Ecto neural progenitor cell (in vitro differentiated cells): ENCODE measurements at regions not wholly inside any gene's neighbourhood (a gene's known extent, or its start where the extent isn't known, plus 50 kb on each side); places are given as distances from the start of the nearest gene placed in this dataset.
A peak's percentile ranks its signal among the peaks of the same experiment; 100 is the strongest.

Source experiments
- DNase-seq: peaks from one replicate; pipeline ENCODE4 v3.0.0-alpha.2; 2018; ENCODE audit warnings: low spot score

DNA sequence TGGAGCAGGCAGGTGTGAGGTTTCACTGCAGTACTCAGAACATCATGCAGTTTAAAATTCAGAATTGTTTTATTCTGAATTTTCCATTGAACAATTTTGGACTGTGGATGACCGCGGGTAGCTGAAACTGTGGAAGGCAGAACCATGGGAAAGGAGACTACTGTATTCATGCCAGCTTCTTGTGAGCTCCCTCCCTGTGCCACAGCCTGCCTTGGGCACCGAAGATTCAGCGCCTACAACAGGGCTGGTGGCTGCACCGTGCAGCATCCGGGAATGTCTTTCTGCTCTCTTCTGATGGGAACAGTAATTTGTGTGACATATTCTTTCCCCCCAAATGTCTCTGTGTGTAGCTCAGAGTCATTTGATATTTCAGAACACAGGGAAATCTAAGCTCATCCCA is 118.5 kb upstream of the NKX1-1 start:
- no peak for DNase-seq

DNA sequence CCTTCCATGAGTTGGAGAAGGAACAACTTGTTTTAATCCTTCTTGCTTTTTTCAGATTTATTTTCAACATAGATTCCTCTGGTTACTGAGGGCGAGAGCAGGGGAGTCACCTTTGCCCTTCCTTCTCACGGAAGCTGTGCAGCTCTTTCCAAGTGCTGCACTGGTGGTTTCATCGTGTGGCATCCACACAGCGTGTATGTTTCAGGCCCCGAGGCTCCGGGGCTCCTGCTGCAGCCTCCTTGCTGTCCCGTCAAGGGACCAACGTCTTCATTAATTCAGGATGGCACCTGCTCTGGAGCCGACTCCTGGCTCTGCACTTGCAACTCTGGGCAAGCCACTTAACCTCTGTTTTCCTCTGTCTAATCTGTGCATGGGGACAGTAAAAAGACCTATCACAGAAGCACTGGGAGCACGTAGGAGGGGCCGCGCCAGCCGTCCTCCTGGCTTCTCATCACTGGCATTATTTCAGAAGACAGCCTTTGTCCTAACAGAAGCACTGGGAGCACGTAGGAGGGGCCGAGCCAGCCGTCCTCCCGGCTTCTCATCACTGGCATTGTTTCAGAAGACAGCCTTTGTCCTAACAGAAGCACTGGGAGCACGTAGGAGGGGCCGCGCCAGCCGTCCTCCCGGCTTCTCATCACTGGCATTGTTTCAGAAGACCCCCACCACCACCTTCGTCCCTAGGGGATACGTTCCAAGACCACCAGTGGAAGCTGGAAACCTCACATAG is 117.8 kb upstream of the NKX1-1 start:
- no peak for DNase-seq

DNA sequence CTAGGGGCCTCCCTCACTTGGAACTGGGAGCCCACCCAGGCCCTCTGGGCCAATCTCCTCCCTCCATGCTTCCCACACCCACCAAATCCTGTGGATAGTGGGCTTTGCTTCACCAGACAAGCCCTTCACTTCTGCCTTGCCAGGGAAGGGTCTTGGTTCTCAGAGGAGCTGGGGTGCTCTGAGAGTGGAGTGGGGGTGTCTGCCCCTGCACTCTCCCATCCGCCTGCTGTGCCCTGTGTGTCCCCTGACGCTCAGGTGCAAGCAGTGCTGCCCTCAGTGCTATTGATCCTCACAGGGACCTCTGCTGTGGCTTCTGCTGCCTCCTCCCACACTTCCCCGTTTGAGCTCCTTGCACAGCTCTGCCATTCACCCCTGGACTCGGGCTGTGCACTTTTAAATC is 117.3 kb upstream of the NKX1-1 start:
- no peak for DNase-seq

DNA sequence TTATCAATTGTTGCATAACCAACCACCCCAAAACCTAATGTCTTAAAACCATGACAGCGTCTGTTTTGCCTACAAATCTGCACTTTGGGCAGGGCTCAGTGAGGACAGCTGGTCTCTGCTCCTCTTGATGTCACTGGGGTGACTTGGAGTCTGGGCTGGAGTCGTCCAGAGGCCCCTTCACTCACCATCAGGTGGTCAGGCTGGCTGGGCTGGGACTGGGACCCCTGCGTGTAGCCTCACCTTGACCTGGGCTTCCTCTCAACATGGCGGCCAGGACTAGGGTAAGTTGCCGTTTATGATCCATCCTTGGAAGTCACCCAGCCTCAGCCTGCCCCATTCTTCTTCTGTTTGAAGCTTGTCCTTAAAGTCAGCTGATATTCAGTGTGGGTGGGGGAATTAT is 116.8 kb upstream of the NKX1-1 start:
- no peak for DNase-seq

DNA sequence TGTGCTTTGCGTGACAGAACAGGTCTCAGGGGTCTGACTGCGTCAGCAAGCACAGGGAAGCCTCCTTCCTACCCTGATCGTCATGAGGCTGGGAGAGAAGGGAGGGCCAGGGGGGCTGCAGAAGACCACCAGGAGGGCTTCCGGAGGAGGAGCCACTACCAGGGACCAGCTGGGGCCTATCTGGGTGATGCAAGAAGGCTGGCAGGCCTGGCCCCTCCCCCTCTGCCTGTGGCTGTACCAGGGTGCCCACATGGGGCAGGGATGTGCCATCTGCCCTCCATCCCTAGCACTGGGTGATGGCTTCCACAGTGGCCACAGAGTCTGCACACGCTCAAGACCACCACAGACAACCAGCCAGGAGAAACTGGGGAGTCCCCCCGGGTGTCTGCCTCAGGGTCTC is 116.4 kb upstream of the NKX1-1 start:
- DNase-seq = no peak

DNA sequence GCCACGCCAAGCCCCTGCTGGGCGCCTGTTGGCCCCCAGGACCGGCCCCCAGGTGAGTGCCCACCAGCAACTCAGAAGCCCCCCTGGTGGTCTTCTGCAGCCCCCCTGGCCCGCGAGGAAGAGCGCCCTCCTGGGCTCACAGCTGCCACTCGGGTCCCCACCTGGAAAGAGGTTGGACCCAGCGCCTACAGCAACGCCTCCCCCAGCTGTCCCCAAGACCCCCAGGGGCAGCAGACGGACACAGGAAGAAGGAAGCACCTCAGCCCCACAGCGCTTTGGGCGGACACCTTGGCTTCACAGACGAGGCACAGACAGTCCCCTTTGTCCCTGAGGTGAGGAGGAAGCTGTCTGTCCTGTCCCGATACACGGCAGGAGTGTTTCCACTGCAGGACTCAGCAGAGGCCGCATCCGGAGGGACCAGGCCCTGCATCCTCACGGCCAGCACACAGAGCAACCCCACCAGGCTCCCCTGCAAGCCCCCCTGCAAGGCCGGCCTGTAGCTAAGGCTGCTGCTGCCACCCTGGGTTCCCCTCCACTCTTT is 115.6 kb upstream of the NKX1-1 start:
- DNase-seq = no peak

DNA sequence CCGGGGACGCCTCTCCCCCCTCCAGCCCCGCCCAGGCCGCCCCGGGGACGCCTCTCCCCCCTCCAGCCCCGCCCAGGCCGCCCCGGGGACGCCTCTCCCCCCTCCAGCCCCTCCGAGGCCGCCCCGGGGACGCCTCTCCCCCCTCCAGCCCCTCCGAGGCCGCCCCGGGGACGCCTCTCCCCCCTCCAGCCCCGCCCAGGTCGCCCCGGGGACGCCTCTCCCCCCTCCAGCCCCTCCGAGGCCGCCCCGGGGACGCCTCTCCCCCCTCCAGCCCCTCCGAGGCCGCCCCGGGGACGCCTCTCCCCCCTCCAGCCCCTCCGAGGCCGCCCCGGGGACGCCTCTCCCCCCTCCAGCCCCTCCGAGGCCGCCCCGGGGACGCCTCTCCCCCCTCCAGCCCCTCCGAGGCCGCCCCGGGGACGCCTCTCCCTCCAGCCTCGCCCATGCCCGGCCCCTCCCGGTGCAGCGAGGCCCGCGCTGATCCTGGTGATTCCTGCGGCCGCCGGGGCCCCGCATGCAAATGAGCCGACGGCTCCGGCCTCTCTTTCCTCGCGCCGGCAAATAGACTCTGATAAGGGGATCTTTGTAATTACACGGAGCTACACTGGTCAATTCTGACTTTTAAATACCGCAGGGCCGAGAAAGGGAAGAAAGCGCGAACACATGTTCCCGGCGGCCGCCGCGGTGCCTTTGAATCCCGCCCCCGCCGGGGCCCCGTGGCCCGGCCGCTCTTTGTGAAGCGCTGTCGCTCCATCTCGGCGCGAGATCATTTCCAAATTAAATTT is 114.7 kb upstream of the NKX1-1 start:
- DNase-seq = peak; percentile 66

DNA sequence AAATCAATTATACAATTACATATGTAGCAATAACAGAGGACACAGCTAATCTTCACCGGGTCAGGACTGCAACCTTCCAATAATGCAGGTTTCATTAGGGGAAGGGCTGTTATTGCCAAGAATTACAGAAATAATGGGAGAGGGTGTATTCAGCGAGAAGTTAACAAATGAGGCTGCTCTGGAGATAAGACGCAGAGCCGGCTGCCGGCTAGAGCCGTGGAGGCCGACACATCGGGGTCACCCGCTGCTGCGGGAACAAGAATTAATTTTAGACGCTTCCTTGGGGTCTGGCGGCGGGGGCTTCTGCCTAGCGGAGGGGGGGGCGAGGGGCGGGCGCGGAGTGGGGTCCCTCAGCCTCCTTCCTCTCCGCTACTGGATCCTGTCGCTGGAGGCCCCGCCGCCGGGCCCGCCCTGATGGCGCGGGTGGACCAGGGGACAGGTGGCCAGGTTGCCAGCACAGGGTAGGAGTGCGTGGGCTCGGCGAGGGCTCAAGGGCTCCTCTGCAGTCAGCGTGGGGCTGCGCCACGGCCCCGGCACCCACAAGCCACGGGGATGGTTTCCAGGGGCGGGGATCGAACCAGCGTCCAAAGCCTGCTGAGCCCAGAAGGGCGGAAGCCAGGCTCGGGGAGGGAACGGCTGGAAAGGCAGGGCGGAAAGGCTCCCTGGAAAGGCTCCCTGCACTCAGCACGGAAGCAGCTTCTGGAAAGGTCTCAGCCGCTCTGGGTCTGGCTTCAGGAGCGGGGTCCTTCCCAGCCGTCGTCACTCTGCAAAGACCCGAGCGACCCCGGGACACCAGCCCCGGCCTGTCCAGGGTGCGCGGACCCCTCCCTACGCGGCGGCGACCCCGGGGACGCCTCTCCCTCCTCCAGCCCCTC is 113.8 kb upstream of the NKX1-1 start:
- DNase-seq = no peak

DNA sequence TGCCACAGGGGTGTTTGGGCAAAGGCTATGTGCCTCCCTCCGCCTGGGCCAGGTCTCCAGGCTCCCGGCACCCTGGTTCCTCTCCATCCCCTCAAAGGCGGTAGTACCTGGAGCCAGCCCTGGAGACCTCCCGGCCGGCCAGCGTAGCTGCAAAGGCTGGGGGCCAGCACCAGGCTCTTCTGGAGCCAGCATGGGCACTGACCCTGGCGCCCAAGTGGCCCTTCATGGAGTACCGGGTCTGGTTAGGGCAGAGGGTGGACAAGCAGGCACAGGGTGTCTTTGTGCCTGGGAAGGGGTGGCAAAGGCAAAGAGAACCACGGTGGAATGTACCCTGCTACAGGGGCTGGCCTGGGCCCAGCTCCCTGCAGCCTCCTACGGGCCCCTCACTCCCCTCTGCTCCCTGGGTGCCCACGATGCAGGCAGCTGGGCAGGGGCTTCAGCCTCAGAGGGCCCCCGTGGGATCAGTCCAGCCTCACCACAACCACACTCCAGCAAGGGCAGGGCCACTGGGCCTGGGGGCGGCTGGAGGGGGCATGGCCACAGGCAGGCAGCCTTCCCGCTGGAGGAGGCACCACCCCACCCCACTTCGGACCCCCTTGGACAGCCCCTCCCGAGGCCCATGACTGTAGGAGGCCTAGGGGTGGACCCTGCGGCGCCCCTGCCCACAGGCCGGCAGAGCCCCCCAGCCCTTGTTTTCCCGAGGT is 112.9 kb upstream of the NKX1-1 start:
- DNase-seq = no peak

DNA sequence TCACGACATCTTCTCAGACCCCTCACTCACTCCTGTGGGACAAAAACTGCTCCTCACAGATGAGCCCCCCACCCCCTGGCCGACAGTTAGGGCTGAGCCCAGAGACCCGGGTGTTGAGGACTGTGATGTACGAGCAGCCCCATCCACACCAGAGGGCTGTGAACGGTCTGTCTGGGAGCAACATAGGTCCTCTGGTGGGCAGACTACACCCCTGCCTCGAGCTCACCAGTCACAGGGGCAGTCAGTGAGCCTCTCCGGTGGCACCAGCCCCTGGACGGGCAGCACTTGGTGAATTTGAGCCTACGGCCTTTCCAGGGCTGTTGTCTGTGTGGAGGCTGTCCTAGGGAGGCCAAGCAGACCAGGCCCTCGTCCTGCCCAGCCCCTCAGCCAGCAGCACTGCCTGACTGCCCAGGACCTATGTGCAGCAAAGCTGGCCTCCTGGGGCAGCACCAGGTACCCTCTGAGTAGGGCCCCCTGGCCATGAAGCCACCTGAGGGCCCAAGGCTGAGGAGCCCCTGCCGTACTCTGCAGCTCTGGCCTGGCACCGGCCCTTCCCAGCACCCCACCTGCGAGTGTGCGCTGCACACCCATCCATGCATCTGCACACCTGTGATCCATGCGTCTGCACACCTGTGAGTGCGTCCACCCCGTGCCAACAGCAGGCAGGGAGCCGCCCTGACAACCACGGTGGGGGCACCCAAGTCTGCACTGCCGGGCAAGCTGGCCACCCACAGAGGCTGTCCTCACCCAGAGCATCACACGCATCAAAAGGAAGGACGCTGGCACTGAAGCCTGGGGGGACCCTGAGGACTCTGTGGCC is 111.6 kb upstream of the NKX1-1 start:
- no peak for DNase-seq

DNA sequence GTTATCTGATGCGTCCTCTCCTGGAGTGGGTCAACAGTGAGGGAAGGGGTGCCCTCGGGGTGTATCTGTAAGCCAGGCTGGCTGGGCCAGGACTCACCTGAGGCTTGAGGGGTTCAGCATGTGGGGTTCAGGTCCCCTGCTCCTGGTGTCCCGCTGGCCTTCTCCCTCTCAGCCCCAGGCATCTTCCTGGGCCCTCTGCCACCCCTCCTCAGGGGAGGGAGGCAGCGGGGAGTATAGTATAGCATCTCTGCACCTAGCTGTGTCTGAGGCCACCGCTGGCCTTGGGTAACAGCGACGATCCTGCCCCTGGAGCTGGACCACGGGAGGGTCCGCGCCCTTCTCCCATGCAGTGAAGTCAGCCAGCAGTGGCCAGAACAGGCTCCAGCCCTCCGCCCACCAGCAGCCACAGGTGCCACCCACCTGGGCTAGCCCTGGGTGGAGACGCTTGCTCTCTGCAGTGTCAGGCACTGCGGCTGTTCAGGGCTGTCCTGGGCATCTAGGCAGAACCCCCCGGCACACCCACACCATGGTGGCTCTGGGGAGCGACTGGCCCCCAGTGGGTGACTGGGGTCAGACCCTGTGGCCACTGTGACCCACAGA is 110.7 kb upstream of the NKX1-1 start:
- no peak for DNase-seq

DNA sequence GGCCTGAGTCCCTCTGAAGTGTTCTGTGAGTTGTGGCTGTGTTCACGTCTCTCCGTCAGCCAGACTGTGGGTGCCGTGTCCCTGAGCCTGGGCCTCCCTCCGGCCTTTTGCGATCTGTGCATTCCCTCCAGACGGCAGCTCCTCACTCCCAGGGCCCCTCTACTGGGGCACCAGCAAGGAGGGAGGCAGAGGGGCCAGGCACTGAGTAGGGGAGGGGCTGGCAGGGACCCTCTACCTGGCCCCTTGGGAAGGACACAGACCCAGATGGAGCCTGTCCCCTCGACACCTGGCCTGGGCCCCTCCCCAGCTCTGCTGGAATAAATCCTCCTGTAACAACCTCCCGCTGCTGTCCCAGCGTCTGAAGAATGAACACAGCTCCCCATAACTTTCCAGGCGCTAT is 110.0 kb upstream of the NKX1-1 start:
- no peak for DNase-seq

DNA sequence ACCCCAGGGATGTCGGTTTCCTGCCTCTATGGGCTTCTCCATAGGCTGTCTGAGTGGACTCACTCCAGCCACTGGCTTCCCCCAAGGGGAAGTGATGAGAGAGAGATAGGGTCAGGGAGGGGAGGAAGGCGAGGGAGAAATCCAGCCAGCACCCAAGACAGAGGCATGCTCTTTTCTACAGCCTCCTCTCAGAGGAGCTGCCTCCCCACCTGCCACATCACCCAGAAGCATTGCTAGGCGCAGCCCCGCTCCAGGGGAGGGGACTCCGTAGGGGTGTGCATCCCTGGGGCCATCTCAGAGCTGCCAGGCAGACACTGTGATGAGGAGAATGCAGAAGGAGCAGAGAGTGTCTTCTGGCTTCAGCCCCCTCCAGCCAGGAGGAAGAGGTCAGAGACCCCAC is 109.5 kb upstream of the NKX1-1 start:
- no peak for DNase-seq

DNA sequence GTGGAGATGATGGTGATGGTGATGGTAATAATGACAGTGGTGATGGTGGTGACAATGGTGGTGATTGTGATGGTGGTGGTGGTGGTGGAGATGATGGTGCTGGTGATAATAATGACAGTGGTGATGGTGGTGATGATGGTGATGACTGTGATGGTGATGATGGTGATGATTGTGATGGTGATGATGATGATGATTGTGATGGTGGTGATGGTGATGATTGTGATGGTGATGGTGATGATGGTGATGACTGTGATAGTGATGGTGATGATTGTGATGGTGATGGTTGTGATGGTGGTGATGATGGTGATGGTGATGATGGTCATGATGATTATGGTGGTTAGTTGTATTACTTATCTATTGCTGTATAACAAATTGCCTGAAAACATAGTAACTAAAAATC is 108.9 kb upstream of the NKX1-1 start:
- DNase-seq = no peak

DNA sequence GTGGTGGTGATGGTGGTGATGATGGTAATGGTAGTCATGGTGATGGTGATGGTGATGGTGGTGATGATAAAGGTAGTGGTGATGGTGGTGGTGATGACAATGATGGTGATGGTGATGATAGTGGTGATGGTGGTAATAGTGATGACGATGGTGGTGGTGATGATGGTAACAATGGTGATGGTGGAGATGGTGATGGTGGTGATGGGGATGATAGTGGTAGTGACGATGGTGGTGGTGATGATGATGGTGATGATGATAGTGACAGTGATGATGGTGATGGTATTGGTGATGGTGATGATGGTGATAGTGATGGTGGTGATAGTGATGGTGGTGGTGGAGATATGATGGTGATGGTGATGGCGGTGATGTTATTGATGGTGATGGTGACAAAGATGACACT is 108.4 kb upstream of the NKX1-1 start:
- DNase-seq = no peak

DNA sequence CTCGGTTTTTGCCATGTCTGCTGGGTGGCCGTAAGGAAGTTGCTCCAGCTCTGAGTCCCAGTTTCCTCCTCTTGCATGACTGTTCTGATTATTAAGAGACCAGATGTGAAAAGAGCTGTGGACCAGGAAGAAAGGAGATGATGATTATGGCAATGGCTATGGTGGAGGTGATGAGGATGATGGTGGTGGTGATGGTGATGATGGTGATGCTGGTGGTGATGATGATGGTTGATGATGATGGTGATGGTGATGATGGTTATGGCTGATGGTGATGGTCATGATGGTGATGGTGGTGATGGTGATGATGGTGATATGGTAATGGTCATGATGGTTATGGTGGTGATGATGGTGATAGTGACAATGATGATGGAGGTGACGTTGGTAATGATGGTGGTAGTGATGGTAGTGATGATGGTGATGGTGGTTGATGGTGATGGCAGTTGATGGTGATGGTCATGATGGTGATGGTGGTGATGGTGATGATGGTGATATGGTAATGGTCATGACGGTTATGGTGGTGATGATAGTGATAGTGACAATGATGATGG is 107.8 kb upstream of the NKX1-1 start:
- no peak for DNase-seq

DNA sequence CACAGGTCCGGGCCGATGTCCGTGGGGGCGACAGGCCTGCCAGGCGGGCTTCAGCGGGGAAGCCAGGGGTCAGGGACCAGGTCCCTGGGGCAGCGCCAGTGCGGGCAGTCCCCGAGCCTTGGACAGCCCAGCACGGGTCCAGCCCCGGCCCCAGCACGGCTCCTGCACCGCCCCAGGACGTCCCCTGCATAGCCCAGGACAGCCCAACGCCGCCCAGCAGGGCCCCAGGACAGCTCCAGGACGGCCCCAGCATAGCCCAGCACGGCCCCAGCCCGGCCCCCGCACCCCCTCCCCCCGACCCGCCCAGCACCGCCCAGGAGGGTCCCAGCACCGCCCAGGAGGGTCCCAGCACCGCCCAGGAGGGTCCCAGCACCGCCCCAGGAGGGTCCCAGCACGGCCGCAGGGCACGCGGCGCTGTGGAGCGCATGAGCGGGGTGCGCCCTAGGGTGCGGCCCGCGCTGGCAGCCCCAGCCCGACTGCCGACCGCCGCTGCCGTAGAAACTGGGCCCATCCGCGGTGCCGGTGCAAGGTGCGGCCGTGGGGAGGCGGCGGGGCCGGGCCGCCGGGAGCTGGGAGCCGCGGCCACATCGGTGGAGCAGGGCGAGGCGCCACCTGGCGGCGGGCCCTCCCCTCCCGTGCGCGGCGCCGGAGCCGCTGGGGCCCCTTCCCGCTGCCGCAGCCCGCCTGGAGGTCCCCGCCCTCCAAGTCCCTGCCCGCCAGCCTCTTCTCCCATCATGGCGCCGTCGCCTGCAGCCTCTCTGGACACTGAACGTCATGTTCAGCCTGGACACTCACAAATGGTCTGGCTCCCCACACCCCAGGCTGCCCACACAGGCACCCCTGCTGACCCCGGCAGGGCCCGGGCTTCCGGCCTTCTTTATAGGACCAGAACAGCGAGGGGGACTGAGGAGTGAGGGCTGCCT is 106.8 kb upstream of the NKX1-1 start:
- peak; percentile 84 for DNase-seq

DNA sequence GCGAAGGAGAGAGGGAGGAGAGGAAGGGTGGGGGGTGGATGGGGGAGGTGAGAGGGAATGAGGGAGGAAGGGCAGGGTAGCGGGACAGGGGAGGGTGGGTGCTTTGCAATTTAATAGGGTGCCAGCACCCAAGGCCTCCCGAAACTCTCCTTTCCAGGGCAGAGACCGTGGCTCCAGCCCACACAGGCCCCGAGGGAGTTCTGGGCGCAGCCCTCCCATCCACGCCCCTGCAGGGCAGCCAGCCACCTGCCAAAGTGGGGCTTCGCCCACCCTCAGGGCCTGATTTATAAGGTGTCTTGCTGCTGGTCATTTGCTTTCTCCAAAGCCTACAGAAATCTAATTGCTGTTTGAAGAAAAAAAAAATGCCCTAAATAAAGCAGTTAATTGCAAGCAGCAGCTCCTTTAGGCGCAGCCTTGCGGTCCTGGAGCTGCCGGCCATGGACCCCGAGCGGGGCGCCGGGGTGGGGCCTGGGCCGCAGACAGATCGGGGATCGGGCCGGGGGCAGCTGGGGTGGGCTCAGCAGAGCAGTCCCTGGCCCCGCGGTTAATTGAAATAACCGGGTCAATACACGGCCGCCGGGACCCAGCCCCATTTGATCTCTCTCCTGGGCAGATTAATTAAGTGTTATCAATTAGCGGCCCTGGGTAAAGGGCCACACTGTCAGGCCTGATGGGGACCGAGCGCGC is 106.0 kb upstream of the NKX1-1 start:
- DNase-seq = no peak
